SK-N-SH (cell line): ENCODE measurements at regions not wholly inside any gene's neighbourhood (a gene's known extent, or its start where the extent isn't known, plus 50 kb on each side); places are given as distances from the start of the nearest gene placed in this dataset.

Source experiments
- CTCF ChIA-PET: fragments of 300-600, 350-600 bp; formaldehyde crosslinking; extraction: SDS; loops from one replicate; lab custom pipeline; 2021; lab: Yijun Ruan, JAX
- POLR2A ChIA-PET: fragments of 350-600 bp; sonication (Branson Sonifier 250); formaldehyde crosslinking; extraction: SDS; loops from one replicate; lab custom pipeline; 2020; ENCODE audit warnings: antibody characterized with exemption, inconsistent platforms; lab: Yijun Ruan, JAX
- DNase-seq: peaks from one replicate; pipeline ENCODE4 v3.0.0; 2012
- H2AFZ ChIP-seq: fragments of 200-600 bp; sonication (generic); 2 replicates; pipeline ENCODE4 v1.8.1; 2016; ENCODE audit warnings: antibody characterized with exemption, mild to moderate bottlenecking, low read depth
- H3F3A ChIP-seq: fragments of 200-600 bp; sonication (generic); replicated peaks from 2 replicates; pipeline ENCODE3; 2016; ENCODE audit warnings: antibody characterized with exemption, mild to moderate bottlenecking; ENCODE audit not compliant: insufficient read depth
- H3K27ac ChIP-seq, 2 experiments: fragments of 200-500 bp in 1 of 2; fragments of 200-600 bp in 1 of 2; sonication (Bioruptor generic) in 1 of 2; sonication (generic), shearing (Covaris generic) in 1 of 2; 2 replicates each; pipeline versions ENCODE4 v1.5.1 to v1.6.1; 2014 to 2016; ENCODE audit warnings: low read depth in 2 of 2, inconsistent platforms in 1 of 2, low read length in 1 of 2, mild to moderate bottlenecking in 1 of 2, mixed read lengths in 1 of 2
- H3K27me3 ChIP-seq: fragments of 200-600 bp; sonication (generic), shearing (Covaris generic); 2 replicates; pipeline ENCODE4 v1.6.1; 2016; ENCODE audit warnings: mixed run types; ENCODE audit not compliant: insufficient read depth
- H3K36me3 ChIP-seq, 2 experiments: fragments of 200-500 bp in 1 of 2; fragments of 200-600 bp in 1 of 2; sonication (Bioruptor generic) in 1 of 2; sonication (generic) in 1 of 2; replicated peaks in 1 of 2; 2 replicates each; pipeline versions ENCODE3 to v1.5.1; 2014 to 2016; ENCODE audit warnings: low read length in 1 of 2, mild to moderate bottlenecking in 1 of 2; ENCODE audit not compliant: insufficient read depth in 2 of 2, control insufficient read depth in 1 of 2
- H3K4me1 ChIP-seq, 2 experiments: fragments of 200-500 bp in 1 of 2; fragments of 200-600 bp in 1 of 2; sonication (Bioruptor generic) in 1 of 2; sonication (generic), shearing (Covaris generic) in 1 of 2; 2 replicates each; pipeline versions ENCODE4 v1.5.1 to v1.6.1; 2014 to 2016; ENCODE audit warnings: low read depth in 1 of 2, low read length in 1 of 2, mixed run types in 1 of 2; ENCODE audit not compliant: insufficient read depth in 2 of 2, control insufficient read depth in 1 of 2
- H3K4me2 ChIP-seq: fragments of 200-600 bp; sonication (generic), shearing (Covaris generic); 2 replicates; pipeline ENCODE4 v1.6.1; 2017; ENCODE audit warnings: mixed run types
- H3K4me3 ChIP-seq, 2 experiments: fragments of 200-500 bp in 1 of 2; fragments of 200-600 bp in 1 of 2; sonication (Bioruptor generic) in 1 of 2; sonication (generic), shearing (Covaris generic) in 1 of 2; 2 replicates each; pipeline versions ENCODE4 v1.5.1 to v1.8.1; 2014 to 2016; ENCODE audit warnings: low read depth in 2 of 2, inconsistent platforms in 1 of 2, low read length in 1 of 2, mild to moderate bottlenecking in 1 of 2, mixed read lengths in 1 of 2, moderate library complexity in 1 of 2
- H3K79me2 ChIP-seq: fragments of 200-600 bp; sonication (generic); 2 replicates; pipeline ENCODE4 v1.8.1; 2017; ENCODE audit warnings: mild to moderate bottlenecking; ENCODE audit not compliant: insufficient read depth
- H3K9ac ChIP-seq: fragments of 200-600 bp; sonication (generic); 2 replicates; pipeline ENCODE4 v1.6.1; 2017; ENCODE audit warnings: mixed run types
- H3K9me2 ChIP-seq: fragments of 200-600 bp; sonication (generic); 2 replicates; pipeline ENCODE4 v1.6.1; 2017; ENCODE audit warnings: mixed run types
- H3K9me3 ChIP-seq: fragments of 200-600 bp; sonication (generic); 2 replicates; pipeline ENCODE4 v1.6.1; 2017; ENCODE audit warnings: mixed run types, mild to moderate bottlenecking, moderate library complexity
- H4K20me1 ChIP-seq: fragments of 200-600 bp; sonication (generic); 2 replicates; pipeline ENCODE4 v1.6.1; 2017; ENCODE audit warnings: mild to moderate bottlenecking, mixed run types; ENCODE audit not compliant: insufficient read depth
- CHD2 ChIP-seq: fragments of 150-350 bp; IDR thresholded peaks from 2 replicates; pipeline ENCODE4 v1.6.1; 2018; ENCODE audit warnings: low read length; ENCODE audit not compliant: partially characterized antibody
- EZH2phosphoT487 ChIP-seq: fragments of 200-600 bp; sonication (generic); IDR thresholded peaks from 2 replicates; pipeline ENCODE4 v1.6.1; 2017; ENCODE audit warnings: low read depth, mixed run types, mild to moderate bottlenecking, antibody characterized with exemption, moderate library complexity, borderline replicate concordance
- FOXM1 ChIP-seq: IDR thresholded peaks from 2 replicates; pipeline ENCODE4 v1.4.0; 2012; ENCODE audit warnings: low read depth, mild to moderate bottlenecking
- RAD21 ChIP-seq: IDR thresholded peaks from 2 replicates; pipeline ENCODE4 v1.6.1; 2012; ENCODE audit warnings: mild to moderate bottlenecking, low read length
- RFX5 ChIP-seq: IDR thresholded peaks from 2 replicates; pipeline ENCODE4 v1.6.1; 2012; ENCODE audit warnings: mild to moderate bottlenecking, improper control_type of control experiment, low read length
- TCF12 ChIP-seq: IDR thresholded peaks from 2 replicates; pipeline ENCODE4 v1.4.0; 2012
- TEAD4 ChIP-seq: IDR thresholded peaks from 2 replicates; pipeline ENCODE4 v1.4.0; 2012; ENCODE audit warnings: mild to moderate bottlenecking, borderline replicate concordance; ENCODE audit not compliant: insufficient read depth
- WGBS: methylation state at CpG from one replicate; pipeline ENCODE4 v1.1.6; 2017; ENCODE audit warnings: low lambda C conversion rate; 5-methylcytosine and 5-hydroxymethylcytosine counted together
- TF ChIP-seq, protein P1 (sequence below): fragments of 150-350 bp; IDR thresholded peaks from 2 replicates; pipeline ENCODE4 v1.6.1; 2016; ENCODE audit warnings: mild to moderate bottlenecking, low read depth, low read length
- TF ChIP-seq, protein P2 (sequence below): IDR thresholded peaks from 2 replicates; pipeline ENCODE4 v1.4.0; 2012; ENCODE audit warnings: low read depth, borderline replicate concordance
- TF ChIP-seq, protein P3 (sequence below): fragments of 200-600 bp; sonication (generic); IDR thresholded peaks from 2 replicates; pipeline ENCODE4 v1.6.1; 2017; ENCODE audit warnings: antibody characterized with exemption, mild to moderate bottlenecking, moderate library complexity
- TF ChIP-seq, protein P4 (sequence below): fragments of 150-350 bp; IDR thresholded peaks from 2 replicates; pipeline ENCODE4 v1.6.1; 2017; ENCODE audit warnings: antibody characterized with exemption, low read length, low read depth, borderline replicate concordance
- TF ChIP-seq, protein P5 (sequence below): IDR thresholded peaks from 2 replicates; pipeline ENCODE4 v1.6.1; 2012; ENCODE audit warnings: mild to moderate bottlenecking, low read depth, low read length, moderate library complexity
- TF ChIP-seq, protein P6 (sequence below): IDR thresholded peaks from 2 replicates; pipeline ENCODE4 v1.4.0; 2012; ENCODE audit warnings: low read depth

DNA sequence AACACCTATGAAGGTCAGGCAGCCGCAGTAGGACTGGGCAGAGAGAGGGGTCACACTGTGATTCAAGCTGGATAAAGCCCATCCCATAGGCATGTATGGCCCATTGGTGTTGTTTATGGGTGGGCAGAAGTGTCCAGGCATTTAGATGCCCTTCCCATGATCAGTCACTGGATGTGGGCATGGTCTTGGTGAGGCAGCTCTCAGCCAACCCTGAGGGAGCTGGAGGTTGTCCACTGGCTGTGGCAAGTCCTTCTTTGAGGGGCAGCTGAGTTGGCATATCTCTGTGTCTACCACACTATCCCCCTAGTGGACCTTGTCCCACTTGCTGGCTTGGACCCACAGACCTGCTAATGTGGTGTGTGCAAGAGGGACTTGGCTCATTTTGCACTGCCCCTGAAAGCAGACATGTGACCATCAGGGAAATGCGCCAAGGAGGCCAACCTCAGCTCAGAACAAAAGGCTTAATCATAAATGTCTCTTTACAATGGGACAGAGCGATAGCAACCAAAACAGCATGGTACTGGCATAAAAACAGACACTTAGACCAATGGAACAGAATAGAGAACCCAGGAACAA lies 82.0 kb downstream of the TMEM17 start:
- no peak for TF ChIP-seq RFX5
- TF ChIP-seq, protein P1, sequence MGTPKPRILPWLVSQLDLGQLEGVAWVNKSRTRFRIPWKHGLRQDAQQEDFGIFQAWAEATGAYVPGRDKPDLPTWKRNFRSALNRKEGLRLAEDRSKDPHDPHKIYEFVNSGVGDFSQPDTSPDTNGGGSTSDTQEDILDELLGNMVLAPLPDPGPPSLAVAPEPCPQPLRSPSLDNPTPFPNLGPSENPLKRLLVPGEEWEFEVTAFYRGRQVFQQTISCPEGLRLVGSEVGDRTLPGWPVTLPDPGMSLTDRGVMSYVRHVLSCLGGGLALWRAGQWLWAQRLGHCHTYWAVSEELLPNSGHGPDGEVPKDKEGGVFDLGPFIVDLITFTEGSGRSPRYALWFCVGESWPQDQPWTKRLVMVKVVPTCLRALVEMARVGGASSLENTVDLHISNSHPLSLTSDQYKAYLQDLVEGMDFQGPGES: no peak
- TF ChIP-seq CHD2: no peak
- TF ChIP-seq, protein P2, sequence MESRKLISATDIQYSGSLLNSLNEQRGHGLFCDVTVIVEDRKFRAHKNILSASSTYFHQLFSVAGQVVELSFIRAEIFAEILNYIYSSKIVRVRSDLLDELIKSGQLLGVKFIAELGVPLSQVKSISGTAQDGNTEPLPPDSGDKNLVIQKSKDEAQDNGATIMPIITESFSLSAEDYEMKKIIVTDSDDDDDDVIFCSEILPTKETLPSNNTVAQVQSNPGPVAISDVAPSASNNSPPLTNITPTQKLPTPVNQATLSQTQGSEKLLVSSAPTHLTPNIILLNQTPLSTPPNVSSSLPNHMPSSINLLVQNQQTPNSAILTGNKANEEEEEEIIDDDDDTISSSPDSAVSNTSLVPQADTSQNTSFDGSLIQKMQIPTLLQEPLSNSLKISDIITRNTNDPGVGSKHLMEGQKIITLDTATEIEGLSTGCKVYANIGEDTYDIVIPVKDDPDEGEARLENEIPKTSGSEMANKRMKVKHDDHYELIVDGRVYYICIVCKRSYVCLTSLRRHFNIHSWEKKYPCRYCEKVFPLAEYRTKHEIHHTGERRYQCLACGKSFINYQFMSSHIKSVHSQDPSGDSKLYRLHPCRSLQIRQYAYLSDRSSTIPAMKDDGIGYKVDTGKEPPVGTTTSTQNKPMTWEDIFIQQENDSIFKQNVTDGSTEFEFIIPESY: no peak
- TF ChIP-seq, all 33 proteins: peak for 0
- ChIA-PET POLR2A (no interaction called here), CTCF (interaction anchor here (1.3 to 1.6 kb wide), 2 partner anchors 11 to 33 kb away, joined by 3 to 6 read pairs; no protein-coding TSS in a partner anchor)
- Histone ChIP-seq H3K9ac (no peak overlapping the region), H3K4me1 (no peaks in the 10 kb centered on the region), H3K79me2 (no peaks in the 10 kb centered on the region), H3K27ac (no peak overlapping the region), H3K9me2 (no peaks in the 10 kb centered on the region), H3K27me3 (no peaks in the 10 kb centered on the region), H3K36me3 (no peaks in the 10 kb centered on the region), H3F3A (no peaks in the 10 kb centered on the region), H4K20me1 (no peaks in the 10 kb centered on the region), H2AFZ (no peak overlapping the region), H3K9me3 (peaks cover 9% of the 10 kb centered on the region), H3K4me3 (no peak overlapping the region), H3K4me2 (no peak overlapping the region)
- no peak for DNase-seq
- WGBS: 82% methylated on average over 3 of the region's 3 CpGs

DNA sequence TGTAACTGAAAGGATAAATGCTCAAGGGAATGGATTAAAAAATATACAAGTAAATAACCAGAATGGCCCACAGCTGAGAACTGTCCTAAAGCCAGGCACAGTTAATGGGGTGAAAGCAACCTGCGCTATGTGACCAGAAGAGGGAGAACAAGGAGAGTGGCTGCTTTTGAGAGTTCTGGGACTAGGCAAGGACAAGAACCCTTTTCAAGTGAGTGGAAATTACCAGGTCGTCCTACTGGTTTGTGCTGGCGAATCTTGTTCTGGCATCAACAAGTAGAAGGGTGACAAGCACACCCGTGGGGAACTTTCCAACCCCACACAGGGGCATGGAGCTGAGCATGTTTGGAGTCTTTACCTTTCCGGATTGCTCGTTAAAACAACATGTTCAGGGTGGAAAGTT lies 82.8 kb downstream of the TMEM17 start:
- no peaks in the 10 kb centered on the region for H4K20me1 ChIP-seq
- WGBS: 73% methylated on average over 6 of the region's 6 CpGs
- no peak overlapping the region for H3K27ac ChIP-seq
- ChIA-PET POLR2A (no interaction called here), CTCF (interaction anchor here (1.3 to 1.8 kb wide), 3 partner anchors 9 to 34 kb away, joined by 3 to 6 read pairs (median 4); no protein-coding TSS in a partner anchor)
- no peak for DNase-seq
- H3K4me1 ChIP-seq: no peaks in the 10 kb centered on the region
- H2AFZ ChIP-seq: no peak overlapping the region
- H3K4me3 ChIP-seq: no peak overlapping the region
- H3K9me3 ChIP-seq: peaks cover 9% of the 10 kb centered on the region
- H3K9me2 ChIP-seq: no peaks in the 10 kb centered on the region
- no peaks in the 10 kb centered on the region for H3F3A ChIP-seq
- H3K36me3 ChIP-seq: no peaks in the 10 kb centered on the region
- H3K9ac ChIP-seq: no peak overlapping the region
- H3K27me3 ChIP-seq: no peaks in the 10 kb centered on the region
- H3K4me2 ChIP-seq: no peak overlapping the region
- TF ChIP-seq RAD21: 0 out of 2 replicates have a peak, but pooled peaks have one; percentile 13
- no peak for TF ChIP-seq TCF12
- TF ChIP-seq FOXM1: no peak
- TF ChIP-seq TEAD4: no peak
- TF ChIP-seq, protein P3, sequence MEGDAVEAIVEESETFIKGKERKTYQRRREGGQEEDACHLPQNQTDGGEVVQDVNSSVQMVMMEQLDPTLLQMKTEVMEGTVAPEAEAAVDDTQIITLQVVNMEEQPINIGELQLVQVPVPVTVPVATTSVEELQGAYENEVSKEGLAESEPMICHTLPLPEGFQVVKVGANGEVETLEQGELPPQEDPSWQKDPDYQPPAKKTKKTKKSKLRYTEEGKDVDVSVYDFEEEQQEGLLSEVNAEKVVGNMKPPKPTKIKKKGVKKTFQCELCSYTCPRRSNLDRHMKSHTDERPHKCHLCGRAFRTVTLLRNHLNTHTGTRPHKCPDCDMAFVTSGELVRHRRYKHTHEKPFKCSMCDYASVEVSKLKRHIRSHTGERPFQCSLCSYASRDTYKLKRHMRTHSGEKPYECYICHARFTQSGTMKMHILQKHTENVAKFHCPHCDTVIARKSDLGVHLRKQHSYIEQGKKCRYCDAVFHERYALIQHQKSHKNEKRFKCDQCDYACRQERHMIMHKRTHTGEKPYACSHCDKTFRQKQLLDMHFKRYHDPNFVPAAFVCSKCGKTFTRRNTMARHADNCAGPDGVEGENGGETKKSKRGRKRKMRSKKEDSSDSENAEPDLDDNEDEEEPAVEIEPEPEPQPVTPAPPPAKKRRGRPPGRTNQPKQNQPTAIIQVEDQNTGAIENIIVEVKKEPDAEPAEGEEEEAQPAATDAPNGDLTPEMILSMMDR: peak; percentile 34; the same call in 1 of the 2 replicates
- TF ChIP-seq, protein P4, sequence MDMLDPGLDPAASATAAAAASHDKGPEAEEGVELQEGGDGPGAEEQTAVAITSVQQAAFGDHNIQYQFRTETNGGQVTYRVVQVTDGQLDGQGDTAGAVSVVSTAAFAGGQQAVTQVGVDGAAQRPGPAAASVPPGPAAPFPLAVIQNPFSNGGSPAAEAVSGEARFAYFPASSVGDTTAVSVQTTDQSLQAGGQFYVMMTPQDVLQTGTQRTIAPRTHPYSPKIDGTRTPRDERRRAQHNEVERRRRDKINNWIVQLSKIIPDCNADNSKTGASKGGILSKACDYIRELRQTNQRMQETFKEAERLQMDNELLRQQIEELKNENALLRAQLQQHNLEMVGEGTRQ: no peak
- no peak for TF ChIP-seq EZH2phosphoT487
- TF ChIP-seq, protein P5, sequence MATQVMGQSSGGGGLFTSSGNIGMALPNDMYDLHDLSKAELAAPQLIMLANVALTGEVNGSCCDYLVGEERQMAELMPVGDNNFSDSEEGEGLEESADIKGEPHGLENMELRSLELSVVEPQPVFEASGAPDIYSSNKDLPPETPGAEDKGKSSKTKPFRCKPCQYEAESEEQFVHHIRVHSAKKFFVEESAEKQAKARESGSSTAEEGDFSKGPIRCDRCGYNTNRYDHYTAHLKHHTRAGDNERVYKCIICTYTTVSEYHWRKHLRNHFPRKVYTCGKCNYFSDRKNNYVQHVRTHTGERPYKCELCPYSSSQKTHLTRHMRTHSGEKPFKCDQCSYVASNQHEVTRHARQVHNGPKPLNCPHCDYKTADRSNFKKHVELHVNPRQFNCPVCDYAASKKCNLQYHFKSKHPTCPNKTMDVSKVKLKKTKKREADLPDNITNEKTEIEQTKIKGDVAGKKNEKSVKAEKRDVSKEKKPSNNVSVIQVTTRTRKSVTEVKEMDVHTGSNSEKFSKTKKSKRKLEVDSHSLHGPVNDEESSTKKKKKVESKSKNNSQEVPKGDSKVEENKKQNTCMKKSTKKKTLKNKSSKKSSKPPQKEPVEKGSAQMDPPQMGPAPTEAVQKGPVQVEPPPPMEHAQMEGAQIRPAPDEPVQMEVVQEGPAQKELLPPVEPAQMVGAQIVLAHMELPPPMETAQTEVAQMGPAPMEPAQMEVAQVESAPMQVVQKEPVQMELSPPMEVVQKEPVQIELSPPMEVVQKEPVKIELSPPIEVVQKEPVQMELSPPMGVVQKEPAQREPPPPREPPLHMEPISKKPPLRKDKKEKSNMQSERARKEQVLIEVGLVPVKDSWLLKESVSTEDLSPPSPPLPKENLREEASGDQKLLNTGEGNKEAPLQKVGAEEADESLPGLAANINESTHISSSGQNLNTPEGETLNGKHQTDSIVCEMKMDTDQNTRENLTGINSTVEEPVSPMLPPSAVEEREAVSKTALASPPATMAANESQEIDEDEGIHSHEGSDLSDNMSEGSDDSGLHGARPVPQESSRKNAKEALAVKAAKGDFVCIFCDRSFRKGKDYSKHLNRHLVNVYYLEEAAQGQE: no peak
- TF ChIP-seq, protein P6, sequence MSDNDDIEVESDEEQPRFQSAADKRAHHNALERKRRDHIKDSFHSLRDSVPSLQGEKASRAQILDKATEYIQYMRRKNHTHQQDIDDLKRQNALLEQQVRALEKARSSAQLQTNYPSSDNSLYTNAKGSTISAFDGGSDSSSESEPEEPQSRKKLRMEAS: no peak
- no peaks in the 10 kb centered on the region for H3K79me2 ChIP-seq
